ENCODE measurements at regions not wholly inside any gene's neighbourhood (a gene's known extent, or its start where the extent isn't known, plus 50 kb on each side); places are given as distances from the start of the nearest gene placed in this dataset.

GRCh38 chr3:162332344-162332743 is 835.7 kb downstream of the OTOL1 start:
- no peak for TF ChIP-seq CTCF (IDR thresholded peaks at IDR 0.05; ENCODE audit: insufficient read depth in 1 of 2, low read depth in 1 of 2, low read length in 1 of 2, severe bottlenecking in 1 of 2, unreplicated experiment in 1 of 2)
- ChIA-PET CTCF (no interaction called here), POLR2A (no interaction called here)
- no peak for DNase-seq
- intact Hi-C loops (cut with micrococcal nuclease; ENCODE audit: unreplicated experiment) = no loop called here
- no peak overlapping the region for H3K27ac Mint-ChIP-seq (ENCODE audit: unreplicated experiment)
- H3K27me3 ChIP-seq (replicated peaks; ENCODE audit: control insufficient read depth, insufficient read depth, low read length) = no peaks in the 10 kb centered on the region
- H3K27me3 Mint-ChIP-seq (ENCODE audit: insufficient read depth, unreplicated experiment) = no peaks in the 10 kb centered on the region
- H3K4me3 ChIP-seq (ENCODE audit: low read depth, low read length) = no peak overlapping the region
- no peak overlapping the region for H3K4me3 Mint-ChIP-seq (ENCODE audit: unreplicated experiment)
- no peaks in the 10 kb centered on the region for H3K36me3 ChIP-seq (ENCODE audit: control insufficient read depth, insufficient read depth, low read length)
- no TSS peak for BruUV-seq (replicated peaks)
- no peaks in the 10 kb centered on the region for H3K4me1 ChIP-seq
- H3K4me1 Mint-ChIP-seq (ENCODE audit: low read depth, unreplicated experiment) = no peaks in the 10 kb centered on the region
- H3K36me3 Mint-ChIP-seq (ENCODE audit: insufficient read depth, unreplicated experiment) = no peaks in the 10 kb centered on the region
- H3K9me3 ChIP-seq = no peaks in the 10 kb centered on the region
- no peaks in the 10 kb centered on the region for H3K9me3 Mint-ChIP-seq (ENCODE audit: unreplicated experiment)

GRCh38 chr3:162334537-162334936 is 837.9 kb downstream of the OTOL1 start:
- no peak overlapping the region for H3K4me3 Mint-ChIP-seq (ENCODE audit: unreplicated experiment)
- ChIA-PET POLR2A (no interaction called here), CTCF (no interaction called here)
- no peaks in the 10 kb centered on the region for H3K36me3 Mint-ChIP-seq (ENCODE audit: insufficient read depth, unreplicated experiment)
- no peaks in the 10 kb centered on the region for H3K9me3 Mint-ChIP-seq (ENCODE audit: unreplicated experiment)
- intact Hi-C loops (cut with micrococcal nuclease; ENCODE audit: unreplicated experiment) = no loop called here
- TF ChIP-seq CTCF (IDR thresholded peaks at IDR 0.05; ENCODE audit: insufficient read depth in 1 of 2, low read depth in 1 of 2, low read length in 1 of 2, severe bottlenecking in 1 of 2, unreplicated experiment in 1 of 2) = no peak
- H3K27me3 ChIP-seq (replicated peaks; ENCODE audit: control insufficient read depth, insufficient read depth, low read length) = no peaks in the 10 kb centered on the region
- H3K4me1 ChIP-seq = no peaks in the 10 kb centered on the region
- H3K4me1 Mint-ChIP-seq (ENCODE audit: low read depth, unreplicated experiment) = no peaks in the 10 kb centered on the region
- H3K27me3 Mint-ChIP-seq (ENCODE audit: insufficient read depth, unreplicated experiment) = no peaks in the 10 kb centered on the region
- no peak overlapping the region for H3K27ac Mint-ChIP-seq (ENCODE audit: unreplicated experiment)
- no TSS peak for BruUV-seq (replicated peaks)
- H3K36me3 ChIP-seq (ENCODE audit: control insufficient read depth, insufficient read depth, low read length) = no peaks in the 10 kb centered on the region
- no peak overlapping the region for H3K4me3 ChIP-seq (ENCODE audit: low read depth, low read length)
- DNase-seq = no peak
- H3K9me3 ChIP-seq = no peaks in the 10 kb centered on the region

- BruUV-seq (replicated peaks) = no TSS peak
- ChIA-PET POLR2A (no interaction called here), CTCF (no interaction called here)
- Mint-ChIP-seq H3K27ac (ENCODE audit: unreplicated experiment) (no peak overlapping the region), H3K27me3 (ENCODE audit: insufficient read depth, unreplicated experiment) (no peaks in the 10 kb centered on the region), H3K4me3 (ENCODE audit: unreplicated experiment) (no peak overlapping the region), H3K36me3 (ENCODE audit: insufficient read depth, unreplicated experiment) (no peaks in the 10 kb centered on the region), H3K4me1 (ENCODE audit: low read depth, unreplicated experiment) (no peaks in the 10 kb centered on the region), H3K9me3 (ENCODE audit: unreplicated experiment) (no peaks in the 10 kb centered on the region)
- intact Hi-C loops (cut with micrococcal nuclease; ENCODE audit: unreplicated experiment) = no loop called here
- TF ChIP-seq CTCF (IDR thresholded peaks at IDR 0.05; ENCODE audit: insufficient read depth in 1 of 2, low read depth in 1 of 2, low read length in 1 of 2, severe bottlenecking in 1 of 2, unreplicated experiment in 1 of 2) = no peak
- Histone ChIP-seq H3K4me3 (ENCODE audit: low read depth, low read length) (no peak overlapping the region), H3K9me3 (no peaks in the 10 kb centered on the region), H3K27me3 (replicated peaks; ENCODE audit: control insufficient read depth, insufficient read depth, low read length) (no peaks in the 10 kb centered on the region), H3K36me3 (ENCODE audit: control insufficient read depth, insufficient read depth, low read length) (no peaks in the 10 kb centered on the region), H3K4me1 (no peaks in the 10 kb centered on the region)
- no peak for DNase-seq
Measured at GRCh38 chr3:162337630-162338029, 841.0 kb downstream of the OTOL1 start.
